ENCODE measurements at regions not wholly inside any gene's neighbourhood (a gene's known extent, or its start where the extent isn't known, plus 50 kb on each side); places are given as distances from the start of the nearest gene placed in this dataset.

DNA sequence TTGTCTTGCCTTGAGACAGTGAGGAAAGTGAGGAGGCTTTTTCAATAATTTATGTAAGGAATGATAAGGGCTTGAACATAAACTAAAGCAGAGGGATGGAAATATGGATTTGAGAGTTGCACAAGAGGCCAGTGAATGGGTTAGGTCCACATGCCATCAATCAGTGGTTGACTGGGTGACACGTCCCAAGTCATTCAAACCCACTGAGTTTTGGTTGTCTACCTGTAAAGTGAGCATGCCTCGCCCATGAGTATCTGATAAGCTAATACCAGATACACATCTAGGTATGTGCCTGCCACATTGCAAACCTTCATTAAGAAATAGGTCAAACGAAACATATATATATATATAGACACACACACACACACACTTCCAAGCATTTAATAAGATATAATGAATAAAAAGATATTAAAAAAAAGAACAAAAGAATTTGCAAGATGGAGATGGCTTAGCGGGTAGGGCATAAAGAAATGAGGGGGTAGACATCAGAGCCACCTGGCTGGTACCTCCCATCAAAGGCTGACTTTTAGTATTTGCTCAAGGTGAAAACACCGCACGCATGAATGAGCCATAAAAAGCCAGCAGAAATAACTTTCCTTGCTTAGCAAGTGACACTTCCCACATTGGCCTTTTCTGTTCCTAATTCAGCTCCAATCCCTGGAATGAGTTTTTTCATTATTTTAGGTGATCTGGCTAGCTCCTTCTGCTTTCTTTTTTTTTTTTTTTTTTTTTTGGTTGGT, 109.1 kb upstream of the GGTLC1 start:
- DNase-seq = no peak

DNA sequence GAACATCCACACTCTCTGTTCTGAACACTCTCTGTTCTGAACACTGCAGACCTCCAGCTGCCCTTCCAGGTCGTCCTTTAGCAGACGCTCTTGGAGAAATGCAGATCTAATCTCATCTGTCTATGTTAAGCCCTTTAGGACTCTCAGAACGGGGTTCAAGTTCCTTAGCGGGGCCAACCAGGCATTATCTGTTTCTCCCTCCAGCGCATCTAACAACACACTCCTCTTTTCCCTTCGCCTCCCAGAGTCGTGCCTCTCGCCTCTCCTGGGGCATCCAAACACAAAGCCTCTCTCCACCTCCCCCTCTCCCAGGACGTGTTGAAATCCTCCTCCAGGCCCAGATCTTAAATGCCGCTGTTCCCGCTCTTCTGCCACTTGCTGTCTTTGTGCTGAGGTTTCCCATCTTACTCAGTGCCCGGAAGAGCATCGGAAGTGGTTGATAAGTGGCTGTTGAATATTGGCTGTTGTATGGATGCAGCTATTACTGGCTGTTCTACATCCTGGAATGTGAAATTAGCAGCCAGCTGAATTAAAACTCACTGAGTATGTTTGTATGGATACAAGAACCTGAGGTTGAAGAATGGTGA, 108.4 kb upstream of the GGTLC1 start:
- DNase-seq = no peak

DNA sequence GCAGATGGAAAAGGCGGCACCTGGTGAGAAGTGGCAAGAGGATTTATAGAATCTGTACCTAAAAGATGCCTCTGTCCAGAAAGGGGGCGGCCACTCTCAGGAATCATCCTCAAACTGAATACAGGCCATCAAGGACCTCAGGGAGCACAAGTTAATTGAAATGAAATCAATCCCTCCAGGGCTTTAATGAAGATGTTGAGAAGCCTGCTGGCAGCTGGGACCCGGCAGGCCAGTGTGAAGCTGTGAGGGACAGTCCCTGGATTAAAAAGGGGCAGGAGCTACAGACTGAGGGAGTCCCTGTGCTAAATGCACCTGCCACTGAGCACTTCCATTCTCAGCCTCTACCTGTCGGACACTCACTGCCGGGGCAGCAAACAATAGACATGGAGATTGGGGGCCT, 107.7 kb upstream of the GGTLC1 start:
- DNase-seq = no peak

- DNase-seq = no peak
Measured at GRCh38 chr20:24095756-24096155, 107.2 kb upstream of the GGTLC1 start.

DNA sequence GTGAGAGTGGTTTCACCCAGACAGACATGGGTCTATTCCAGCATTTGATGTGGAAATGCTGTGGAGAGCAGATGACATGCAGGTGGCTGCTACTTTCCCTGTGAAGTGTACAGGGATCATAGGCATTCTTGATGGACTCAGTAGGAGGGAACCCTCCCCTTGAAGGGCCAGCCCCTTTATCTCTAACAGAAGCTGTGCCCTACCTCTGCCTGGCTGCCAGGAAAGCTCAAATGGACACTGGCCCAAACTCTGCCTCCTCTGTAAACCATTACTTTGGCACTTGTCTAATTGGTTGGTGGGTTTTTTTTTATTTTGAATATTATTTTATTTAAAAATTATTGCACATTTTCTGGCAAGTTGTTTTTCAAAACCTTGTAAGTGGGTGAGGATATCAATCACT, 106.7 kb upstream of the GGTLC1 start:
- no peak for DNase-seq

- no peak for DNase-seq
Measured at GRCh38 chr20:24089576-24089975, 101.0 kb upstream of the GGTLC1 start.

GRCh38 chr20:24086121-24086520, 97.5 kb upstream of the GGTLC1 start:
- no peak for DNase-seq

DNA sequence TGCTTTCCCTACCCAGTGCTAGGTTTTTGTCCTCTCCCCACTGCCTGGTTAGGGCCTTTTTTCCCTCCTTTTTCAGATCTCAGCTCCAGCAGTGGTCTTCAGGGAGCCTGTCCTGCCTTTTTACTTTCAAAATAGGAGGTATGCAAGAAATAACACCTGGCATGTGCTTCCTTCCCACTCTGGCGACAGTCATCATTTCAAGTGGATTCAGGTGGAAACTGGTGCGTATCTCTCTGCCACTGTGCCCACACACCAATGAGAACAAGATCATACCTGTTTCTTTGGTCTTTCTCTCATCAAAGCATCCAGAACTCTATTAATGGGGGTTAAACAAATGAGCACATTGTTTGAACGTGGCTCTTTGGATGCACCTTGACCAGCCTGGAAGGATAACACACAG, 95.7 kb upstream of the GGTLC1 start:
- no peak for DNase-seq

DNA sequence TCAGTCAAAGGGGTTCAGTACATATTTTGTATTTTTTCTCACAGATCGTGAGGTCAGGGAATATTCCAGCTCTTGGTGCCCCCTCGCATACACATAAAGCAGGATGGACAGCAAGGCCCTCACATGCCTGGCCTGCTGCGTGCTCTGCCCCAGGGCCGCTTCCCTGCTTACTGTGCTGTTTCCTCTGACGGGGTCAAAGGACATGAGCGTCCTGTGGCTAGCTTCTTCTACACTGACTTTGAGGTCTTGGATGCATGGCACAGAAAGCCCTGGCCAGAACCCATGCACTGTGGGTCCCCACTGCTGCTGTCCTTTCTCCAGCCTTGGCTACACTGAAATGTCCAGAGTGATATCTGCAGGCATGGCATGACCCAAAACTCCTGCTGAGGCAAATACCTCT, 92.5 kb upstream of the GGTLC1 start:
- no peak for DNase-seq

- no peak for DNase-seq
Measured at GRCh38 chr20:24079661-24080412, 91.3 kb upstream of the GGTLC1 start.

- no peak for DNase-seq
Measured at GRCh38 chr20:24077145-24077544, 88.6 kb upstream of the GGTLC1 start.

- no peak for DNase-seq
Measured at GRCh38 chr20:24070679-24071078, 82.1 kb upstream of the GGTLC1 start.

DNA sequence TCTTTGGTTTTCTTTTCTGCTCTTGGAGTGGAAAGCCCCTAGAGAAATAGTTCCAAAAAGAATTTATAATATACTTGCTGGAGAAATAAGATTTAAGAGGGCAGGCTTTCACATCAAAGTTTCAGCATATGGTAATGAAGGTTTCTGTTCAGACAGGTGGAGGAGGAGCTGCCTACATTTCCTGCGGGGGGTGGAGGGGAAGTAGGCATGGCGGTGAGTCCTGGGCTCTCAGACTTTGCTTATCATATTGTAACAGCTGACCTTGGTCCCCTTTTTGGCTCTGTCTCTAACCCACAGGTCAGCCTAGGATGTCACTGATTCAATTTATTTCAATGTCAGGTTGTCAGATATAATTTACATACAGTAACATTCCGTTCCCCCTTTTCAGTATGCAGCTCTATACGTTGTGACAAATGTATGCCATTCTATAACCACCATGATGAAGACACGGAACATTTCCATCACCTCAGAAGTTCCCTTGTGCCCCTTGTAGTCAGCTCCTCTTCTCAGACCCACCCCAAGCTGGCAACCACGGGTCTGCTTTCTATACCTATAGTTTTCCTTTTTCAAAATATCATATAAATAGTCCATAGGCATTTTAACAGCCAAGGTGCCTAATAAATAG, 77.6 kb upstream of the GGTLC1 start:
- peak; percentile 71 for DNase-seq

GRCh38 chr20:24064915-24065314, 76.3 kb upstream of the GGTLC1 start:
- no peak for DNase-seq

DNA sequence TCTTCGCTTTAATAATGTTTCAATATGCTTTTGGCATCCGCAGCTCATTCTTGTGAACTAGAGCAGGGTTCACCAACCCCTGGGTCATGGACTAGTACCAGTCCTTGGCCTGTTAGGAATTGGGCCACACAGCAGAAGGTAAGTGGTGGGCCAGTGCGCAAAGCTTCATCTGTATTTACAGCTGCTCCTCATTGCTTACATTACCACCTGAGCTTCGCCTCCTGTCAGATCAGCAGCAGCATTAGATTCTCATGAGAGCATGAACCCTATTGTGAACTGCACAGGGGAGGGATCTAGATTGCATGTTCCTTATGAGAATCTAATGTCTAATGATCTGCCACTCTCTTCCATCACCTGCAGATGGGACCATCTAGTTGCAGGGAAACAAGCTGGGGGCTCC, 75.5 kb upstream of the GGTLC1 start:
- DNase-seq = no peak

DNA sequence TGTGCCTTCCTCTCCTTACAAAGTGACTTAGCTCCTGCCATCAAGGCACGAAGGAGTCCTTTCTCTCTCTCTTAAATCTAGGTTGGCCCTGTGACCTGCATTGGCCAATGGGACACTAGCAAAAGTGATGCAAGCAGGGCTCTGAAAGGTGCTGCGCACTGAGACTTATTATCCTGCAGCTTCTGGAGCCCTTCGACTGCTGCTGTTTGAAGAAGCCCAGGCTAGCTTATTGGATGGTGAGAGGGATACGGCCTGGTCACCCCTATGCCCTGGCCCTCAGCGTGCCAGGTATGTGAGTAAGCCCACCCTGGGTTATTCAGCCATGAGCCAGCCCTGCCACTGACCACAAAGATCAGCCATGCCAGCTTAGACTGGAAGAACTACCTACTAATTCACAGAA, 74.5 kb upstream of the GGTLC1 start:
- DNase-seq = no peak

DNA sequence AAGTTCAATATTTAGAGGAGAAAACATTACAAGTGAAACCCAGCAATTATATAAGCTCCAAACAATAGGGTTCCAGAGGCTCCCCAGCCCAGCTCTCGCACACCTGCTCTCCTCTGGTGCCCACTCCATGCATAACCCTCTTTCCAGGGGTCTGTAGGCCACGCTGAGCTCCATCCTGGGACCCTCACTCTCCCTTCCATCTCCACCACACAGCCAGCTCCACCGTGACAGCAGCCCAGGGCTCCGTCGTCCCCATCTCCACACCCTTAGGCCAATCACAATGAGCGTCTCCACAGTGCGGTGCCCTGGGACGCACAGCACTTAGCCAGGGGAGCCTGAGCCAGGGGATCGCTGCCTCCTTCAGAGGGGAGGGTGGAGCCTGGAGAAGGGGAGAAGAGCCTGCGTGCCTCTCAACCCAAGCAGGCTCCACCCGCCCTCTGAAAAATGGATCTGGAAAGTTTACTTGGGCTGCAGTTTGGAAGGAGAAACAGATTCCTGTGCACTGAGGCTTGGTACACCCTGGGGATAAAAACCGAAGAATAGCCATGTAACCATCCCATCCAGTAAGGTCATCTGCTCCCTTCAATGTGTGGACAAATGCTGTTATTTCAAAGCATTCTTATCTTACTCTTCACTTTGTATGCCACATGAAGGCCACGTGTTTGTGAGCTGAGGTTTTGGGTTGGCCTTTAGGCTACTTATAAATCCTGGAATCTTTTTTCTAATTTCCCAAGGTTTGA, 72.4 kb upstream of the GGTLC1 start:
- no peak for DNase-seq

GRCh38 chr20:24059174-24059573, 70.6 kb upstream of the GGTLC1 start:
- no peak for DNase-seq

GRCh38 chr20:24056491-24056890, 67.9 kb upstream of the GGTLC1 start:
- DNase-seq = no peak

- DNase-seq = no peak
Measured at GRCh38 chr20:24052599-24053275, 64.2 kb upstream of the GGTLC1 start.

DNA sequence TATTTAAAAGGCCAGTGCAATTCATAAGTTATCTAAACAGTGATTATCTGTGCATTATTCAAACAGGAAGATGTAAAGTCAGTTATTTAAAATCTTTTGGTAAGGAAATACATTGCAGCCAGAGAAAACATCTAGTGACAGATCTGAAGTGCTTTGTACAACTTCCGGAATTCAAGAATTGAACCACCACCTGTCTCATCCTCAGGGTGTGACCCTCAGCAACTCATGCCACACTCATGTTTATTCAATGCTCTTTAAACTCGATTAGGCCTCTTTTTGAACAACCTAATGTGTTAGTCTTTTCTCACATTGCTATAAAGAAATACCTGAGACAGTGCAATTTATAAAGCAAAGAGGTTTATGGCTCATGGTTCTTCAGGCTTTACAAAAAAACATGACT, 62.6 kb upstream of the GGTLC1 start:
- no peak for DNase-seq

DNA sequence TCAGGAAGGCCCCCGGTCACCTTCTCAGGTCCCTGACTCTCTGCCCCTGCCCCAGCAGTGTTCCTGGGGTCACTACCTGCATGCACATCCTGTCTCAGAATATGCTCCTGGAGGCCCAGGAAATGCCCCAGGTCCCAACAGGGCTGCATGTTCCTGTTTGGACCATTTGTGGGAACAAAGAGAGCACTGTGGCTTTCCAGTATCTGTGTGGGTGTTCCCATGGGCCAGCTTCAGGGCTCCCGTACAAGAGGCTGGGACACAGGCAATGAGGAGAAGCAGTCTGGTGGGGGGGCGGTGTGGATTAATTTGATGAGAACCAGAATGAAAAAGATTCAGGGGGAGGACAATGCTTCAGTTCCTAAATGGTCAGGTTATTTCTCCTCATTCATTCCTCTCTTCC, 61.5 kb upstream of the GGTLC1 start:
- no peak for DNase-seq

DNA sequence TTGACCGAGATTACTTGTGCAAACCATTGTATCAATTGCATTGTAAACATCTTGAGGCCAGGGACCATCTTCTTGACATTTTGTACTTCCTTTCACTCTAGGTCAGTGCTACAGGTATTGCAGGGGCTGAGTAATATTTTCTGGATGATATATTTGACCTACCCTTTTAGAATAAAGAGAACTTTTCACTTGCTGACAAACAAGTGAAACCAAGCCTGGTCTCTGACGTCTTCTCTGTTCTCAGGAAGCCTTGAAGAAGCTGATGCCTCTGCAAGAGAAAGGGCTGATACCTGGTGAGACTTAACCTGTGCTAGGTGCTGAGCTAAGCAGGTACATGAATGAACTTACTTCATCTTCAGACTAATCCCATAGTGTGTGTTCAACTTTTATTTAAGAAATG, 60.5 kb upstream of the GGTLC1 start:
- DNase-seq = no peak
